ENCODE measurements at regions not wholly inside any gene's neighbourhood (a gene's known extent, or its start where the extent isn't known, plus 50 kb on each side); places are given as distances from the start of the nearest gene placed in this dataset.

GRCh38 chr5:129406440-129406839 is 53.7 kb upstream of the ADAMTS19 start:
- no peak for DNase-seq
